T-helper 2 cell treated with Interferon-gamma antibody and Interleukin-4, amounts not matched to agents 5 μg/mL and 100 μg/mL, for 36 hours (primary cell): ENCODE measurements at regions not wholly inside any gene's neighbourhood (a gene's known extent, or its start where the extent isn't known, plus 50 kb on each side); places are given as distances from the start of the nearest gene placed in this dataset.
"Not testable (repeated sequence)": the region's sequence is repeated elsewhere in the genome, so short reads cannot be mapped to it uniquely, and the experiment has no call there.

Source experiments
- DNase-seq: peaks from one replicate; pipeline ENCODE4 v3.0.0; 2021; ENCODE audit warnings: low spot score
- H3K27ac Mint-ChIP-seq: one replicate; pipeline ENCODE4 v1.8.0; 2021; ENCODE audit warnings: mild to moderate bottlenecking, mixed read lengths
- H3K27me3 Mint-ChIP-seq: one replicate; pipeline ENCODE4 v1.8.0; 2021; ENCODE audit warnings: low read depth, mixed read lengths
- H3K36me3 Mint-ChIP-seq: one replicate; pipeline ENCODE4 v1.8.0; 2021; ENCODE audit warnings: low read depth, mixed read lengths
- H3K4me1 Mint-ChIP-seq: one replicate; pipeline ENCODE4 v1.8.0; 2021; ENCODE audit warnings: low read depth, mixed read lengths
- H3K4me3 Mint-ChIP-seq: one replicate; pipeline ENCODE4 v1.8.0; 2022; ENCODE audit warnings: mild to moderate bottlenecking, moderate library complexity, mixed read lengths
- H3K9me3 Mint-ChIP-seq: one replicate; pipeline ENCODE4 v1.8.0; 2021; ENCODE audit warnings: mixed read lengths

DNA sequence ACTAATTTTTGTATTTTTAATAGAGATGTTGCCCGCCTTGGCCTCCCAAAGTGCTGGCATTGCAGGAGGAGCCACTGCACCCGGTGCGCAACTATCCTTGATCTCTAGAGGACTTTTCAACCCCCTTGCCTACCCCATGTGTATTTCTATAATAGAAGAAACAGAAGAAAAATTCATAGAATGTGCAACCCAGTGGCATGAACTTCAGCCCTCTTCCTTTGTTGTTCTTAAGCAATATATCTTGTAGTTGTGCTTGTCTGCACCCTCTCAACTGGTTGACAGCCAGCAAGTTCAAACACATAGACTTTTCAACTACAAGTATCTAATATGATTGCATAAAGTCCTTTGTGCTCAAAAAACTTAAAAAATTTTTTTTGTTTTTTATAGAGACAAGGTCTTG, 72.3 kb upstream of the NCOA3 start:
- Mint-ChIP-seq H3K4me3 (no peak overlapping the region), H3K36me3 (peaks cover 7% of the 10 kb centered on the region), H3K9me3 (peaks cover 26% of the 10 kb centered on the region), H3K27ac (no peak overlapping the region), H3K4me1 (peaks cover 1% of the 10 kb centered on the region), H3K27me3 (no peaks in the 10 kb centered on the region)
- DNase-seq, result no peak

DNA sequence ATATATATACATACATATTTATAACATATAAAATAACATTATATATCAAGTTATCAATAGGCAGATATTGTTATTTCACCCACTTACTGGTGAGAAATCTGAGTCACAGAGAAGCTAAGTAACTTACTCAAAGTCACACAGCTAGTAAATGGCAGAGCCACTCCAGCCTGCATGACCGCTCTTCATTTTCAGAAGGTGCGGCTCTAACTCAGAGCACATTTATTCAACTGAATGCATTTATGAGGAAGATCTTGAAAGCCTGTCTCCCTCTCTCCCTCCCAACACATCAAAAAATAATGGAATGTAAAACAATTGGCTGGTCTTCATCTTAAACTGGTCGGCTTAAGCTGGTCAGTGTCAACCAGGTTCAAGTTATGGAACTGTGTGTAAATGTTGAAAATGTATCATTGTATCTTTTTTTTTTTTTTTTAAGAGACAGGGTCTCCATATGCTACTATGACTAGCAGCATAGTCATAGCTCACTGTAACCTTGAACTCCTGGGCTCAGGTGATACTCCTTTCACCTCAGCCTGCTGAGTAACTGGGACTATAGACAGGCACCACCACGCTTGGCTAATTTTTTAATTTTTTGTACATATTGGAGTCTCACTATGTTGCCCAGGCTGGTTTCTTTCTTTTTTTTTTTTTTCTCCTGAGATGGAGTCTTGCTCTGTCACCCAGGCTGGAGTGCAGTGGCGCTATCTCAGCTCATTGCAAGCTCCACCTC, 70.7 kb upstream of the NCOA3 start:
- H3K4me1 Mint-ChIP-seq, result peaks cover 1% of the 10 kb centered on the region
- H3K27me3 Mint-ChIP-seq, result no peaks in the 10 kb centered on the region
- peaks cover 26% of the 10 kb centered on the region for H3K9me3 Mint-ChIP-seq
- no peak overlapping the region for H3K27ac Mint-ChIP-seq
- peaks cover 7% of the 10 kb centered on the region for H3K36me3 Mint-ChIP-seq
- no peak overlapping the region for H3K4me3 Mint-ChIP-seq
- no peak for DNase-seq

GRCh38 chr20:47432834-47433210, 68.9 kb upstream of the NCOA3 start:
- H3K9me3 Mint-ChIP-seq, result peaks cover 12% of the 10 kb centered on the region
- peaks cover 1% of the 10 kb centered on the region for H3K4me1 Mint-ChIP-seq
- H3K27ac Mint-ChIP-seq, result no peak overlapping the region
- no peak overlapping the region for H3K4me3 Mint-ChIP-seq
- no peak for DNase-seq
- H3K27me3 Mint-ChIP-seq, result no peaks in the 10 kb centered on the region
- H3K36me3 Mint-ChIP-seq, result peaks cover 1% of the 10 kb centered on the region

GRCh38 chr20:47434128-47434779, 67.4 kb upstream of the NCOA3 start:
- H3K4me1 Mint-ChIP-seq, H3K36me3 Mint-ChIP-seq, H3K27ac Mint-ChIP-seq, H3K27me3 Mint-ChIP-seq, H3K4me3 Mint-ChIP-seq, DNase-seq, H3K9me3 Mint-ChIP-seq: not testable (repeated sequence)

GRCh38 chr20:47438464-47439381, 63.0 kb upstream of the NCOA3 start:
- Mint-ChIP-seq H3K4me1 (peaks cover 6% of the 10 kb centered on the region), H3K27me3 (no peaks in the 10 kb centered on the region), H3K4me3 (no peak overlapping the region), H3K27ac (no peak overlapping the region), H3K36me3 (no peaks in the 10 kb centered on the region), H3K9me3 (no peaks in the 10 kb centered on the region)
- DNase-seq, result no peak

DNA sequence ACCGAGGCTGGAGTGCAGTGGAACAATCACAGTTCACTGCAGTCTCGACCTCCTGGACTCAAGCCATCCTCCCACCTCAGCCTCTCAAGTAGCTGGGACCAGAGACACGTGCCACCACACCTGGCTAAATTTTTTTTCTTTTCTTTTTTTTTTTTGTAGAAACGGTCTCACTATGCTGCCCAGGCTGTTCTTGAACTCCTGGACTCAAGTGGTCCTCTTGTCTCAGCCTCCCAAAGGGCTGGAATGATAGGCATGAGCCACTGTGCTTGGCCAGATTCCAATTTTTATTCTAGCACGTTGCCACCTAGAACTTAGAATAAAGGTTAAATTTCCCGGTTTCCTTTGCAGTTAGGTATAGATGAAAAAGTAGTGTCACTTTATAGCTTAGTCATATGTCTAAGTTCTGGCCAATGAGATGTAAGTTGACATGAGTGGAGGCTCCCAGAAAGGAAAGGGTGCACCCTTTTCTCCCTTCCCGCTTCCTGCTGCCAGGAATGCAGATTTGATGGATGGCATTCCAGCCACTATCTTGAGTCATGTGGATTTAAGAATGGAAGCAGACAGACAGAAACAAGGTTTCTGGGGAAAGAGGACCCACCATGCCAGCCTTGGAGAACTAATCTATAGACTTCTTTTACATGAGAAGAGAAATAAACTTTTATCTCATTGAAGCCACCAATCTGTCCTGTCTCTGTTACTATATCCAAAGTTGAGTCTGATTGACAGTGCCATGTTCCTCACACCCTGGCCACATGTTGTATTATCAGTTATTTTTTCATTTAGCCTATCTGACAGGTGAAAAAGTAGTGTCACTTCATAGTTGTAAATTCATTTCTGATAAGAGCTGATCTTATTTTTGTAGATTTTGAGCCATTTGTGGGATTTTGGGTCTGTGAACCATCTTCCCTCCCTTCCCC, 60.6 kb upstream of the NCOA3 start:
- no peak overlapping the region for H3K27ac Mint-ChIP-seq
- no peak for DNase-seq
- no peak overlapping the region for H3K4me3 Mint-ChIP-seq
- no peaks in the 10 kb centered on the region for H3K36me3 Mint-ChIP-seq
- no peaks in the 10 kb centered on the region for H3K27me3 Mint-ChIP-seq
- peaks cover 6% of the 10 kb centered on the region for H3K4me1 Mint-ChIP-seq
- no peaks in the 10 kb centered on the region for H3K9me3 Mint-ChIP-seq

DNA sequence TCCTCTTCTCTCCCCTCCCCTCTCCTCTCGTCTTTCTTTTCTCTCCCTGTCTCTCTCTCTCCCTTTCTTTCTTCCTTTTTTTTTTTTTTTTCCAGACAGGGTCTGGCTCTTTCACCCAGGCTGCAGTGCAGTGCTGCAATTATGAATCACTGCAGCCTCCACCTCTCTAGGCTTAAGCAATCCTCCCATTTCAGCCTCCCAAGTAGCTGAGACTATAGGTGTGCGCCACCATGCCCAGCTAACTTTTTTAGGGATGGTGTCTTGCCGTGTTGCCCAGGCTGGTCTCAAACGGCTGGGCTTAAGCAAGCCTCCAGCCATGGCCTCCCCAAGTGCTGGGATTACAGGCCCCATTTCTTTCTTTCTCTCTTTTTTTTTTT, 59.9 kb upstream of the NCOA3 start:
- H3K4me1 Mint-ChIP-seq, result peaks cover 6% of the 10 kb centered on the region
- H3K27ac Mint-ChIP-seq, result no peak overlapping the region
- H3K36me3 Mint-ChIP-seq, result no peaks in the 10 kb centered on the region
- H3K9me3 Mint-ChIP-seq, result no peaks in the 10 kb centered on the region
- H3K4me3 Mint-ChIP-seq, result no peak overlapping the region
- no peaks in the 10 kb centered on the region for H3K27me3 Mint-ChIP-seq
- DNase-seq, result no peak

- not testable (repeated sequence) for H3K9me3 Mint-ChIP-seq, H3K36me3 Mint-ChIP-seq, H3K27me3 Mint-ChIP-seq, H3K4me3 Mint-ChIP-seq, H3K27ac Mint-ChIP-seq, H3K4me1 Mint-ChIP-seq, DNase-seq
Measured at GRCh38 chr20:47443060-47443459, 58.6 kb upstream of the NCOA3 start.

DNA sequence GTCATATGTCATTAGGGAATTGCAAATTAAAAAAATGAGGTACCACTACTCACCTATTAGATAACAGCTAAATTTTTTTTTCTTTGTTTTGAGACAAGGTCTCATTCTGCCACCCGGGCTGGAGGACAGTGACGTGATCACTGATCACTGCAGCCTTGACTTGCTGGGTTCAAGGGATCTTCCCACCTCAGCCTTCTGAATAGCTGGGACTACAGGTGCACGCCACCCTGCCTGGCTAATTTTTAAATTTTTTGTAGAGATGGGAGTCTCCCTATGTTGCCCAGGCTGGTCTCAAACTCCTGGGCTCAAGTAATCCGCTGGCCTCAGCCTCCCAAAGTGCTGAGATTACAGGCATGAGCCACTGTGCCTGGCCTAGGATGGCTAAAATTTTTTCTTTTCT, 57.1 kb upstream of the NCOA3 start:
- H3K36me3 Mint-ChIP-seq, result no peaks in the 10 kb centered on the region
- H3K27ac Mint-ChIP-seq, result no peak overlapping the region
- no peaks in the 10 kb centered on the region for H3K4me1 Mint-ChIP-seq
- no peak for DNase-seq
- no peaks in the 10 kb centered on the region for H3K27me3 Mint-ChIP-seq
- H3K4me3 Mint-ChIP-seq, result no peak overlapping the region
- H3K9me3 Mint-ChIP-seq, result no peaks in the 10 kb centered on the region

DNA sequence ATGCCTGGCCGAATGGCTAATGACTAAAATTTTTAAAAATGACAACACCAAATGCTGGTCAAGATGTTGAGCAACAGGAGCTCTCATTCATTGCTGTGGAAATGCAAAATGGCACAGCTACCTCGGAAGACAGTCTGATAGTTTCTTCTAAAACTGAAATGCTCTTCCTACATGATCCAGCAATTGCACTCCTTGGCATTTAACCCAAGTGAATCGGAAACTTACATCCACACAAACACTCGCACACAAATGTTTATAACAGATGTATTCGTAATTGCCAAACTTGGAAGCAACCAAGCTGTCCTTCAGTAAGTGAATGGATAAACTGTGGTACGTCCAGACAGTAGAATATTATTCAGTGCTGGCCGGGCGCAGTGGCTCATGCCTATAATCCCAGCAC, 56.4 kb upstream of the NCOA3 start:
- H3K27ac Mint-ChIP-seq, result no peak overlapping the region
- H3K4me3 Mint-ChIP-seq, result no peak overlapping the region
- no peak for DNase-seq
- no peaks in the 10 kb centered on the region for H3K27me3 Mint-ChIP-seq
- H3K36me3 Mint-ChIP-seq, result no peaks in the 10 kb centered on the region
- H3K4me1 Mint-ChIP-seq, result no peaks in the 10 kb centered on the region
- no peaks in the 10 kb centered on the region for H3K9me3 Mint-ChIP-seq

- not testable (repeated sequence) for H3K27ac Mint-ChIP-seq, H3K4me3 Mint-ChIP-seq, H3K27me3 Mint-ChIP-seq, H3K4me1 Mint-ChIP-seq, H3K36me3 Mint-ChIP-seq, H3K9me3 Mint-ChIP-seq, DNase-seq
Measured at GRCh38 chr20:47447350-47448296, 54.1 kb upstream of the NCOA3 start.

DNA sequence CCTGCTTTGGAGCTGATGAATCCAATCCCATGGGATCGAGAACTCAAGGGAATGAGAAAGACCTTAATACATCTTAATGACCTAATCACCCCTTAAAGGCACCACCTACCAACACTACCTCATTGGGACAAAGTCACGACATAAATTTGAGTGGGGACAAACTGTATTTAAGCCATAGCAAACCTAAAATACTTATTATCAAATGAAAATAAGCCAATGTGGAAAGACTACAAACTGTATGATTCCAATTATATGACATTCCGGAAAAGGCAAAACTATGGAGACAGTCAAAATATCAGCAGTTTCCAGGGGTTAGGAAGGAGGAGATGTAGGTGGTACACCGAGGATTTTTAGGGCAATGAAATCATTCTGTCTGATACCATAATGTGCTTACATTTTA, 53.3 kb upstream of the NCOA3 start:
- Mint-ChIP-seq H3K27ac (no peak overlapping the region), H3K9me3 (peaks cover 4% of the 10 kb centered on the region), H3K4me3 (no peak overlapping the region), H3K27me3 (no peaks in the 10 kb centered on the region), H3K36me3 (no peaks in the 10 kb centered on the region), H3K4me1 (peaks cover 13% of the 10 kb centered on the region)
- DNase-seq, result no peak

DNA sequence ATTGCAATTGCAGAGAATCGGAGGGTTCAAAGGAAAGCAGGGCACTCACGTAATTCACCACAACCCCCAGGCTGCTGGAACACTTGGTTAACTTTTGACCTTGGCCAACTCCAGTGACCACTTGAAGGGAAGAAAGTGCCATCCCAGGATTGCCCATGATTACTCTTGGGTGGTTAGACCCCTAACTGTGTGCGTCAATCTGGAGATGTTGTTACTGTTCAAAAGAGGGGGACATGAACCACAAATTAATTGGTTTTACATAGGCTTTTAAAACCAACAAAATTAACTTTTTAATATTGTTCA, 50.1 kb upstream of the NCOA3 start:
- peaks cover 4% of the 10 kb centered on the region for H3K9me3 Mint-ChIP-seq
- H3K27ac Mint-ChIP-seq, result no peak overlapping the region
- no peaks in the 10 kb centered on the region for H3K27me3 Mint-ChIP-seq
- no peaks in the 10 kb centered on the region for H3K36me3 Mint-ChIP-seq
- no peak for DNase-seq
- H3K4me3 Mint-ChIP-seq, result no peak overlapping the region
- H3K4me1 Mint-ChIP-seq, result peaks cover 27% of the 10 kb centered on the region
